ENCODE measurements at regions not wholly inside any gene's neighbourhood (a gene's known extent, or its start where the extent isn't known, plus 50 kb on each side); places are given as distances from the start of the nearest gene placed in this dataset.

- TF ChIP-seq USF2 (IDR thresholded peaks at IDR 0.05; ENCODE audit: low read depth, low read length) (no peak), CTCF (conservative IDR thresholded peaks at IDR 0.05; ENCODE audit: low read depth, low read length) (no peak), POLR2A (IDR thresholded peaks at IDR 0.05; ENCODE audit: low read depth, low read length) (no peak), MAZ (IDR thresholded peaks at IDR 0.05; ENCODE audit: borderline replicate concordance, low read depth, low read length) (no peak), CEBPB (IDR thresholded peaks at IDR 0.05; ENCODE audit: low read depth, low read length) (no peak), RCOR1 (IDR thresholded peaks at IDR 0.05; ENCODE audit: insufficient replicate concordance, low read length) (no peak), ELK1 (IDR thresholded peaks at IDR 0.05; ENCODE audit: borderline replicate concordance, low read depth, low read length) (no peak), MXI1 (IDR thresholded peaks at IDR 0.05; ENCODE audit: borderline replicate concordance, low read depth, low read length) (no peak), NFE2L2 (IDR thresholded peaks at IDR 0.05; ENCODE audit: low read depth, low read length) (no peak)
These were observed 375.3 kb upstream of the KLHL29 start for GRCh38 chr2:23009545-23010149.

All from IMR-90 (cell line).